SK-N-SH treated with all-trans-retinoic acid at 6 μM for 48 hours (cell line): ENCODE measurements at regions not wholly inside any gene's neighbourhood (a gene's known extent, or its start where the extent isn't known, plus 50 kb on each side); places are given as distances from the start of the nearest gene placed in this dataset.

ENCODE experiments used
- ATAC-seq: fragments of 200-7000 bp; cut with Tn5 transposase; 3 replicates; pipeline ENCODE4 v1.9.1; 2020; ENCODE audit warnings: mild to moderate bottlenecking, moderate library complexity
- ARNTL ChIP-seq: fragments of 450-650 bp; formaldehyde crosslinking; IDR thresholded peaks from 2 replicates; pipeline ENCODE4 v1.5.0; 2020; ENCODE audit warnings: low read depth, mild to moderate bottlenecking, moderate library complexity, borderline replicate concordance
- BACH2 ChIP-seq: fragments of 250-450 bp; sonication (Bioruptor Pico); IDR thresholded peaks from 2 replicates; pipeline ENCODE4 v1.9.0; 2021; ENCODE audit warnings: mild to moderate bottlenecking, borderline replicate concordance
- CSDC2 ChIP-seq: fragments of 250-450 bp; sonication (Bioruptor Pico); IDR thresholded peaks from 2 replicates; pipeline ENCODE4 v1.5.0; 2020; ENCODE audit warnings: mild to moderate bottlenecking, moderate library complexity
- ESRRG ChIP-seq: fragments of 250-450 bp; sonication (Bioruptor Pico); IDR thresholded peaks from 2 replicates; pipeline ENCODE4 v1.6.1; 2021; ENCODE audit warnings: mild to moderate bottlenecking
- GLIS3 ChIP-seq: fragments of 250-450 bp; sonication (Bioruptor Pico); IDR thresholded peaks from 2 replicates; pipeline ENCODE4 v1.5.0; 2020; ENCODE audit warnings: mild to moderate bottlenecking, moderate library complexity
- ISL1 ChIP-seq: fragments of 250-450 bp; sonication (Bioruptor Pico); IDR thresholded peaks from 2 replicates; pipeline ENCODE4 v2.1.2; 2022; ENCODE audit warnings: mild to moderate bottlenecking, moderate library complexity
- OSR1 ChIP-seq: fragments of 250-450 bp; sonication (Bioruptor Pico); IDR thresholded peaks from 2 replicates; pipeline ENCODE4 v1.8.0; 2022; ENCODE audit warnings: moderate library complexity, mild to moderate bottlenecking, inconsistent platforms
- POU6F1 ChIP-seq: fragments of 250-450 bp; sonication (Bioruptor Pico); IDR thresholded peaks from 2 replicates; pipeline ENCODE4 v1.8.0; 2021; ENCODE audit warnings: low read depth, mild to moderate bottlenecking, moderate library complexity, borderline replicate concordance
- PPARA ChIP-seq: fragments of 250-450 bp; sonication (Bioruptor Pico); IDR thresholded peaks from 2 replicates; pipeline ENCODE4 v1.5.0; 2020; ENCODE audit warnings: mild to moderate bottlenecking, borderline replicate concordance
- SNAI2 ChIP-seq: fragments of 250-450 bp; sonication (Bioruptor Pico); IDR thresholded peaks from 2 replicates; pipeline ENCODE4 v1.5.0; 2020; ENCODE audit warnings: mild to moderate bottlenecking, moderate library complexity
- TCF4 ChIP-seq: fragments of 250-450 bp; sonication (Bioruptor Pico); IDR thresholded peaks from 2 replicates; pipeline ENCODE4 v1.8.0; 2021; ENCODE audit warnings: mild to moderate bottlenecking, moderate library complexity, borderline replicate concordance
- TOX ChIP-seq: fragments of 250-450 bp; sonication (Bioruptor Pico); IDR thresholded peaks from 2 replicates; pipeline ENCODE4 v1.8.0; 2021; ENCODE audit warnings: mild to moderate bottlenecking, moderate library complexity, borderline replicate concordance
- ZC3H10 ChIP-seq: fragments of 250-450 bp; sonication (Bioruptor Pico); IDR thresholded peaks from 2 replicates; pipeline ENCODE4 v1.5.1; 2021; ENCODE audit warnings: mild to moderate bottlenecking, moderate library complexity
- ZFP3 ChIP-seq: fragments of 250-450 bp; sonication (Bioruptor Pico); IDR thresholded peaks from 2 replicates; pipeline ENCODE4 v1.5.0; 2020; ENCODE audit warnings: mild to moderate bottlenecking, moderate library complexity
- ZFP30 ChIP-seq: fragments of 450-650 bp; formaldehyde crosslinking; IDR thresholded peaks from 2 replicates; pipeline ENCODE4 v1.5.0; 2022; ENCODE audit warnings: mild to moderate bottlenecking, moderate library complexity
- ZNF565 ChIP-seq: fragments of 450-650 bp; formaldehyde crosslinking; conservative IDR thresholded peaks from 2 replicates; pipeline ENCODE4 v1.5.0; 2020; ENCODE audit warnings: low read depth, mild to moderate bottlenecking, moderate library complexity
- ZNF70 ChIP-seq: fragments of 450-650 bp; formaldehyde crosslinking; IDR thresholded peaks from 2 replicates; pipeline ENCODE4 v1.5.0; 2020; ENCODE audit warnings: mild to moderate bottlenecking, moderate library complexity
- ZNF8 ChIP-seq: fragments of 450-650 bp; formaldehyde crosslinking; IDR thresholded peaks from 2 replicates; pipeline ENCODE4 v1.5.0; 2020; ENCODE audit warnings: mild to moderate bottlenecking, moderate library complexity
- TF ChIP-seq, protein P1 (sequence below): fragments of 250-450 bp; sonication (Bioruptor Pico); IDR thresholded peaks from 2 replicates; pipeline ENCODE4 v1.5.1; 2021; ENCODE audit warnings: mild to moderate bottlenecking, moderate library complexity
- TF ChIP-seq, protein P2 (sequence below): fragments of 250-450 bp; sonication (Bioruptor Pico); IDR thresholded peaks from 2 replicates; pipeline ENCODE4 v1.5.1; 2020; ENCODE audit warnings: low read depth, mild to moderate bottlenecking, moderate library complexity
- TF ChIP-seq, protein P3 (sequence below): fragments of 250-450 bp; sonication (Bioruptor Pico); IDR thresholded peaks from 2 replicates; pipeline ENCODE4 v1.8.0; 2020; ENCODE audit warnings: mild to moderate bottlenecking, moderate library complexity, borderline replicate concordance

- TF ChIP-seq ESRRG (CRISPR knock-in tag) (no peak), POU6F1 (CRISPR knock-in tag) (no peak), SNAI2 (CRISPR knock-in tag) (no peak), ZC3H10 (CRISPR knock-in tag) (no peak)
- TF ChIP-seq, all 23 proteins: peak for 0
- no peak for ATAC-seq
These were observed 172.9 kb upstream of the RAD23B start for GRCh38 chr9:107110153-107110552.

GRCh38 chr9:107112707-107113243 lies 170.3 kb upstream of the RAD23B start:
- no peak for ATAC-seq
- TF ChIP-seq, protein P1, sequence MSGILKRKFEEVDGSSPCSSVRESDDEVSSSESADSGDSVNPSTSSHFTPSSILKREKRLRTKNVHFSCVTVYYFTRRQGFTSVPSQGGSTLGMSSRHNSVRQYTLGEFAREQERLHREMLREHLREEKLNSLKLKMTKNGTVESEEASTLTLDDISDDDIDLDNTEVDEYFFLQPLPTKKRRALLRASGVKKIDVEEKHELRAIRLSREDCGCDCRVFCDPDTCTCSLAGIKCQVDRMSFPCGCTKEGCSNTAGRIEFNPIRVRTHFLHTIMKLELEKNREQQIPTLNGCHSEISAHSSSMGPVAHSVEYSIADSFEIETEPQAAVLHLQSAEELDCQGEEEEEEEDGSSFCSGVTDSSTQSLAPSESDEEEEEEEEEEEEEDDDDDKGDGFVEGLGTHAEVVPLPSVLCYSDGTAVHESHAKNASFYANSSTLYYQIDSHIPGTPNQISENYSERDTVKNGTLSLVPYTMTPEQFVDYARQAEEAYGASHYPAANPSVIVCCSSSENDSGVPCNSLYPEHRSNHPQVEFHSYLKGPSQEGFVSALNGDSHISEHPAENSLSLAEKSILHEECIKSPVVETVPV = no peak
- TF ChIP-seq ZFP30 (CRISPR knock-in tag) (no peak), ISL1 (no peak), OSR1 (CRISPR knock-in tag) (no peak), POU6F1 (CRISPR knock-in tag) (no peak), BACH2 (no peak), GLIS3 (CRISPR knock-in tag) (no peak), ZNF565 (CRISPR knock-in tag) (no peak), ZC3H10 (CRISPR knock-in tag) (no peak), PPARA (no peak), ARNTL (CRISPR knock-in tag) (no peak)

GRCh38 chr9:107118863-107119624 lies 164.0 kb upstream of the RAD23B start:
- ATAC-seq = no peak
- TF ChIP-seq ZNF565 (CRISPR knock-in tag) = no peak
- no peak for TF ChIP-seq BACH2
- no peak for TF ChIP-seq TCF4 (CRISPR knock-in tag)
- TF ChIP-seq GLIS3 (CRISPR knock-in tag) = no peak
- no peak for TF ChIP-seq CSDC2 (CRISPR knock-in tag)
- no peak for TF ChIP-seq ISL1
- no peak for TF ChIP-seq SNAI2 (CRISPR knock-in tag)
- TF ChIP-seq, protein P2, sequence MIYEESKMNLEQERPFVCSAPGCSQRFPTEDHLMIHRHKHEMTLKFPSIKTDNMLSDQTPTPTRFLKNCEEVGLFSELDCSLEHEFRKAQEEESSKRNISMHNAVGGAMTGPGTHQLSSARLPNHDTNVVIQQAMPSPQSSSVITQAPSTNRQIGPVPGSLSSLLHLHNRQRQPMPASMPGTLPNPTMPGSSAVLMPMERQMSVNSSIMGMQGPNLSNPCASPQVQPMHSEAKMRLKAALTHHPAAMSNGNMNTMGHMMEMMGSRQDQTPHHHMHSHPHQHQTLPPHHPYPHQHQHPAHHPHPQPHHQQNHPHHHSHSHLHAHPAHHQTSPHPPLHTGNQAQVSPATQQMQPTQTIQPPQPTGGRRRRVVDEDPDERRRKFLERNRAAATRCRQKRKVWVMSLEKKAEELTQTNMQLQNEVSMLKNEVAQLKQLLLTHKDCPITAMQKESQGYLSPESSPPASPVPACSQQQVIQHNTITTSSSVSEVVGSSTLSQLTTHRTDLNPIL (CRISPR knock-in tag) = no peak
- TF ChIP-seq ZNF8 = no peak
- no peak for TF ChIP-seq ZC3H10 (CRISPR knock-in tag)
- TF ChIP-seq ZFP3 (CRISPR knock-in tag) = no peak
- no peak for TF ChIP-seq ESRRG (CRISPR knock-in tag)
- TF ChIP-seq ZFP30 (CRISPR knock-in tag) = no peak
- TF ChIP-seq ZNF70 (CRISPR knock-in tag) = no peak
- TF ChIP-seq TOX (CRISPR knock-in tag) = no peak
- TF ChIP-seq OSR1 (CRISPR knock-in tag) = no peak

DNA sequence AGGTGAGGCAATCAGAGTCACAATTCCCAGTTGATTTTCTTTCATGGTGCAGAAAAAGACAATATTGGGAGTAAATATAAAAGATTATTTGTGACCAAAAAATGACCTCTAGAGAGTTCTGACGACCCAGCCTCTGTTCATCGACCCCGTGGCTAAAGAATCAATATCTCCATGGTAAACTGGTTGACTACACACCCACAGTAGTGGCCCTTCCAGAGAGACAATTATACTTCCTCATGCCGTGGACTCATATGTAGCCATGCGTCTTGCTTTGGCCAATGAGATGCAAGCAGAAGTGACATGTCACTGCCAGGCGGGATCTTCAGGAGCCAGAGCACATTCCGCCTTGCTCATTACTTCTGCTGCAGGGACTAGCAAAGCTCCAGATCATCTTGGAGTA lies 163.3 kb upstream of the RAD23B start:
- TF ChIP-seq ISL1 = no peak
- TF ChIP-seq ZFP30 (CRISPR knock-in tag) = no peak
- TF ChIP-seq, protein P3, sequence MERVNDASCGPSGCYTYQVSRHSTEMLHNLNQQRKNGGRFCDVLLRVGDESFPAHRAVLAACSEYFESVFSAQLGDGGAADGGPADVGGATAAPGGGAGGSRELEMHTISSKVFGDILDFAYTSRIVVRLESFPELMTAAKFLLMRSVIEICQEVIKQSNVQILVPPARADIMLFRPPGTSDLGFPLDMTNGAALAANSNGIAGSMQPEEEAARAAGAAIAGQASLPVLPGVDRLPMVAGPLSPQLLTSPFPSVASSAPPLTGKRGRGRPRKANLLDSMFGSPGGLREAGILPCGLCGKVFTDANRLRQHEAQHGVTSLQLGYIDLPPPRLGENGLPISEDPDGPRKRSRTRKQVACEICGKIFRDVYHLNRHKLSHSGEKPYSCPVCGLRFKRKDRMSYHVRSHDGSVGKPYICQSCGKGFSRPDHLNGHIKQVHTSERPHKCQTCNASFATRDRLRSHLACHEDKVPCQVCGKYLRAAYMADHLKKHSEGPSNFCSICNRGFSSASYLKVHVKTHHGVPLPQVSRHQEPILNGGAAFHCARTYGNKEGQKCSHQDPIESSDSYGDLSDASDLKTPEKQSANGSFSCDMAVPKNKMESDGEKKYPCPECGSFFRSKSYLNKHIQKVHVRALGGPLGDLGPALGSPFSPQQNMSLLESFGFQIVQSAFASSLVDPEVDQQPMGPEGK (CRISPR knock-in tag) = no peak
- TF ChIP-seq, all 23 proteins: peak for 0
- ATAC-seq = no peak
